ENCODE measurements at regions not wholly inside any gene's neighbourhood (a gene's known extent, or its start where the extent isn't known, plus 50 kb on each side); places are given as distances from the start of the nearest gene placed in this dataset.
"Not testable (repeated sequence)": the region's sequence is repeated elsewhere in the genome, so short reads cannot be mapped to it uniquely, and the experiment has no call there.

- DNase-seq (ENCODE audit: low read depth, low spot score), result no peak
These were observed 411.2 kb upstream of the CAMK1G start for GRCh38 chr1:209172286-209172685.

GRCh38 chr1:209172792-209173542 lies 410.5 kb upstream of the CAMK1G start:
- not testable (repeated sequence) for DNase-seq (ENCODE audit: low read depth, low spot score)

GRCh38 chr1:209173796-209174195 lies 409.7 kb upstream of the CAMK1G start:
- not testable (repeated sequence) for DNase-seq (ENCODE audit: low read depth, low spot score)

GRCh38 chr1:209176866-209177430 lies 406.6 kb upstream of the CAMK1G start:
- DNase-seq (ENCODE audit: low read depth, low spot score), result no peak

- no peak for DNase-seq (ENCODE audit: low read depth, low spot score)
These were observed 400.3 kb upstream of the CAMK1G start for GRCh38 chr1:209183195-209183594.

GRCh38 chr1:209187589-209187988 lies 395.9 kb upstream of the CAMK1G start:
- no peak for DNase-seq (ENCODE audit: low read depth, low spot score)

- peak; percentile 9 for DNase-seq (ENCODE audit: low read depth, low spot score)
These were observed 392.8 kb upstream of the CAMK1G start for GRCh38 chr1:209190591-209191261.

GRCh38 chr1:209191262-209191634 lies 392.3 kb upstream of the CAMK1G start:
- no peak for DNase-seq (ENCODE audit: low read depth, low spot score)

- DNase-seq (ENCODE audit: low read depth, low spot score), result no peak
These were observed 387.4 kb upstream of the CAMK1G start for GRCh38 chr1:209196140-209196539.

- no peak for DNase-seq (ENCODE audit: low read depth, low spot score)
These were observed 384.4 kb upstream of the CAMK1G start for GRCh38 chr1:209198961-209199750.

- no peak for DNase-seq (ENCODE audit: low read depth, low spot score)
These were observed 383.7 kb upstream of the CAMK1G start for GRCh38 chr1:209199822-209200221.

GRCh38 chr1:209202321-209202720 lies 381.2 kb upstream of the CAMK1G start:
- not testable (repeated sequence) for DNase-seq (ENCODE audit: low read depth, low spot score)

- DNase-seq (ENCODE audit: low read depth, low spot score), result peak; percentile 40
These were observed 380.5 kb upstream of the CAMK1G start for GRCh38 chr1:209202830-209203532.

- DNase-seq (ENCODE audit: low read depth, low spot score), result no peak
These were observed 380.0 kb upstream of the CAMK1G start for GRCh38 chr1:209203533-209203895.

GRCh38 chr1:209205039-209205438 lies 378.5 kb upstream of the CAMK1G start:
- DNase-seq (ENCODE audit: low read depth, low spot score), result no peak

- no peak for DNase-seq (ENCODE audit: low read depth, low spot score)
These were observed 376.3 kb upstream of the CAMK1G start for GRCh38 chr1:209207126-209207700.

- DNase-seq (ENCODE audit: low read depth, low spot score), result peak; percentile 12
These were observed 375.7 kb upstream of the CAMK1G start for GRCh38 chr1:209207701-209208286.

- no peak for DNase-seq (ENCODE audit: low read depth, low spot score)
These were observed 374.9 kb upstream of the CAMK1G start for GRCh38 chr1:209208648-209209047.

GRCh38 chr1:209213989-209214388 lies 369.5 kb upstream of the CAMK1G start:
- DNase-seq (ENCODE audit: low read depth, low spot score), result no peak

GRCh38 chr1:209215826-209216225 lies 367.7 kb upstream of the CAMK1G start:
- DNase-seq (ENCODE audit: low read depth, low spot score), result no peak

GRCh38 chr1:209218113-209218512 lies 365.4 kb upstream of the CAMK1G start:
- no peak for DNase-seq (ENCODE audit: low read depth, low spot score)

All from smooth muscle cell of the brain vasculature (primary cell).